DOHH2 (cell line): ENCODE measurements at regions not wholly inside any gene's neighbourhood (a gene's known extent, or its start where the extent isn't known, plus 50 kb on each side); places are given as distances from the start of the nearest gene placed in this dataset.

Experiments used
- H3F3A ChIP-seq: fragments of 200-600 bp; sonication (generic), shearing (Covaris generic); 2 replicates; pipeline ENCODE4 v1.6.0; 2016; ENCODE audit warnings: antibody characterized with exemption, mild to moderate bottlenecking; ENCODE audit not compliant: control insufficient read depth, insufficient read depth
- H3K27ac ChIP-seq: fragments of 200-600 bp; sonication (generic); 2 replicates; pipeline ENCODE4 v1.5.1; 2014; ENCODE audit warnings: low read depth, mild to moderate bottlenecking, low read length, moderate library complexity
- H3K27me3 ChIP-seq: fragments of 200-600 bp; sonication (generic); 2 replicates; pipeline ENCODE4 v1.6.1; 2014; ENCODE audit warnings: mild to moderate bottlenecking, low read length, mixed read lengths; ENCODE audit not compliant: control insufficient read depth
- H3K36me3 ChIP-seq: fragments of 200-600 bp; sonication (generic); 2 replicates; pipeline ENCODE4 v1.6.1; 2014; ENCODE audit warnings: mild to moderate bottlenecking, low read length, moderate library complexity, mixed read lengths; ENCODE audit not compliant: control insufficient read depth
- H3K4me1 ChIP-seq: fragments of 200-600 bp; sonication (generic); 2 replicates; pipeline ENCODE4 v1.6.1; 2014; ENCODE audit warnings: mild to moderate bottlenecking, low read length, mixed read lengths; ENCODE audit not compliant: control insufficient read depth
- H3K4me2 ChIP-seq: fragments of 200-600 bp; sonication (generic); 2 replicates; pipeline ENCODE4 v1.6.0; 2014; ENCODE audit warnings: mild to moderate bottlenecking, low read length, moderate library complexity
- H3K4me3 ChIP-seq: fragments of 200-600 bp; sonication (generic); 2 replicates; pipeline ENCODE4 v1.5.1; 2014; ENCODE audit warnings: mild to moderate bottlenecking, low read length, mixed read lengths
- H3K79me2 ChIP-seq: fragments of 200-600 bp; sonication (generic); 2 replicates; pipeline ENCODE4 v1.6.1; 2014; ENCODE audit warnings: mild to moderate bottlenecking, low read length, mixed read lengths; ENCODE audit not compliant: control insufficient read depth
- H3K9me2 ChIP-seq: fragments of 200-600 bp; sonication (generic); replicated peaks from 2 replicates; pipeline ENCODE4 v1.6.1; 2014; ENCODE audit warnings: mild to moderate bottlenecking, low read length, mixed read lengths; ENCODE audit not compliant: control insufficient read depth
- H3K9me3 ChIP-seq: fragments of 200-600 bp; sonication (generic); 2 replicates; pipeline ENCODE4 v1.6.1; 2014; ENCODE audit warnings: antibody characterized with exemption, low read length, mixed read lengths; ENCODE audit not compliant: control insufficient read depth, insufficient read depth
- H4K20me1 ChIP-seq: fragments of 200-600 bp; sonication (generic); 2 replicates; pipeline ENCODE4 v1.6.0; 2014; ENCODE audit warnings: low read depth, mild to moderate bottlenecking, antibody characterized with exemption, low read length, moderate library complexity; ENCODE audit not compliant: control insufficient read depth, insufficient read depth
- EZH2phosphoT487 ChIP-seq: fragments of 200-600 bp; sonication (generic); IDR thresholded peaks from 2 replicates; pipeline ENCODE4 v1.6.1; 2017; ENCODE audit warnings: borderline replicate concordance, mild to moderate bottlenecking, antibody characterized with exemption, low read length, moderate library complexity, mixed read lengths
- TF ChIP-seq, protein P1 (sequence below): fragments of 200-600 bp; sonication (generic); IDR thresholded peaks from one replicate; pipeline ENCODE4 v1.5.1; 2014; ENCODE audit warnings: antibody characterized with exemption, mild to moderate bottlenecking, low read depth, low read length; ENCODE audit not compliant: poor library complexity, severe bottlenecking

DNA sequence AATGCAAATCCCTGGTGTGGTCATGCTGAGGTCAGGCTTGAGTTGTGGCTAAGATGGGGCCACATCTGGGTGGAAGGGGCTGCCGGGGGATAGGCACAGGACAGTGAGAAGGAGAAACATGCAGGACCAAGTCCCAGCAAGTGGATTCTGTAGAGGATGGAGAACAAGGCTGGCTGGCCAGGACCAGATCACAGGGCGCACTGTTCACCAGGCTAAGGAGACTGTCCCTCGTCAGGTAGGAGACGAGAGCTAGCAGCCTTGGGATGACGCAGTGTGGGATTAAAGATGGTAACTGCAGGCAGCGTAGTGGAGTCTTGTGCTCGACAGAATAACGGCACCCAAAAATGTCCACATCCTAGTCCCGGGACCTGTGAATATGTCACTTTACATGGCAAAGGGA, 336.1 kb downstream of the BCL11B start:
- Histone ChIP-seq H3K9me3 (no peaks in the 10 kb centered on the region; the same call in none of the 2 replicates), H3K4me3 (no peak overlapping the region), H3K9me2 (no peaks in the 10 kb centered on the region), H3K4me1 (no peaks in the 10 kb centered on the region), H3K4me2 (no peak overlapping the region), H3K36me3 (no peaks in the 10 kb centered on the region), H3K27me3 (no peaks in the 10 kb centered on the region), H4K20me1 (no peaks in the 10 kb centered on the region), H3F3A (no peaks in the 10 kb centered on the region), H3K27ac (no peak overlapping the region), H3K79me2 (no peaks in the 10 kb centered on the region)
- TF ChIP-seq EZH2phosphoT487: no peak
- TF ChIP-seq, protein P1, sequence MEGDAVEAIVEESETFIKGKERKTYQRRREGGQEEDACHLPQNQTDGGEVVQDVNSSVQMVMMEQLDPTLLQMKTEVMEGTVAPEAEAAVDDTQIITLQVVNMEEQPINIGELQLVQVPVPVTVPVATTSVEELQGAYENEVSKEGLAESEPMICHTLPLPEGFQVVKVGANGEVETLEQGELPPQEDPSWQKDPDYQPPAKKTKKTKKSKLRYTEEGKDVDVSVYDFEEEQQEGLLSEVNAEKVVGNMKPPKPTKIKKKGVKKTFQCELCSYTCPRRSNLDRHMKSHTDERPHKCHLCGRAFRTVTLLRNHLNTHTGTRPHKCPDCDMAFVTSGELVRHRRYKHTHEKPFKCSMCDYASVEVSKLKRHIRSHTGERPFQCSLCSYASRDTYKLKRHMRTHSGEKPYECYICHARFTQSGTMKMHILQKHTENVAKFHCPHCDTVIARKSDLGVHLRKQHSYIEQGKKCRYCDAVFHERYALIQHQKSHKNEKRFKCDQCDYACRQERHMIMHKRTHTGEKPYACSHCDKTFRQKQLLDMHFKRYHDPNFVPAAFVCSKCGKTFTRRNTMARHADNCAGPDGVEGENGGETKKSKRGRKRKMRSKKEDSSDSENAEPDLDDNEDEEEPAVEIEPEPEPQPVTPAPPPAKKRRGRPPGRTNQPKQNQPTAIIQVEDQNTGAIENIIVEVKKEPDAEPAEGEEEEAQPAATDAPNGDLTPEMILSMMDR: no peak

DNA sequence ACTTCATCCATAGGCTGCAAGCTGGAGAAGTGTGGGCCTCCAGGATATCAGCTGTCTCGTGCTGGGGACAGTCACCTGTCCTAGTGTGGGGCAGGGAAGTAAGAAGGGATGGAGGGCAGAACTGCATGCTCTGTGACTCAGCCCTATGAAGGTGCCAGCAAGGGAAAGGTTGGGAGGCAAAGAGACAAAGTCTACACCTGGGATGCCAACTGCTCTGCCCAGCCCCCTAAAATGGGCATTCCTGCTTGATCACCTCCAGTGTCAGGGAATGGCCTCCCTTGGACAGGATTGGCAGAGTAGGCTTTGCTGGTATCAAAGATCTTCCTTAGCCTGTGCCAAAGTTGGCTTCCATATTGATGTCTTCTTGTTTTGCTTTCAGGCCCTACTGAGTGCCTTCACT, 335.0 kb downstream of the BCL11B start:
- no peaks in the 10 kb centered on the region; the same call in none of the 2 replicates for H3K9me3 ChIP-seq
- no peak for TF ChIP-seq EZH2phosphoT487
- TF ChIP-seq, protein P1: no peak

DNA sequence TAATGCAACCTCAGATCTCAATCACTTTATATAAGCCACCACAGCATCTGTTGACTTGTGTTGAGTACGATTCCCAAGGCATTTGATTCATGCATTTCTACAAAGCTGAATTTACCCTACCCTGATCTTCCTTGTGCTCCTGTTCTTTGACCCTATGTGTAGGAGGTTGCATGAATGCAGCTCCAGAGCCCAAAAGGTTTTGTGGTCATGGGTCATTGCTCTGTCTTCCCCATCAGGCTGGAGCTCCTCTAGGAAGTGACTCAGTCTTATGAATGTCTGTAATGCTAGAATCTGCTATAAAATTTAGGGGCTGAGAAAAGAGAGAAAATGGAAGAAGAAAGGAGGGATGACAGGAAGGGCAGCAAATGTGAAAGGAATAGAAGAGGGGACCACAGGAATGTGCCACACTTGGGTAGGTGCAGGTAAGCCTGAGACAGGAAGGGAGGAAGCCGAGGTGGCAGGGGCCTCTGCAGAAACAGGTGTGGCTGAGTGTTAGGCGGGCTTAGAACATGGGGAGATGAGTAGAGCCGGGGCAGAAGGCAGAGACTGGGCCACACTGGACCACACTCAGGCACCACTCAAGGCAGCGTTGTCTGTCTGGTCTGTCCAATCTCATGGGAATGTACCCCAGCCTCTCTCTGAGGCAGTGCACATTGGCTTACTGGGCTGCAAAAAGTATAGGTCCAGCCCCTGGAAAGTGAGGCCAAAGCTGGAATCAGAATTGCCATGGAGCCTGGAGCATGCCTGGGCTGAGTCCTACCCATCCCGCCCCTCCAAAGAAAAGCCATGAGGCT, 334.1 kb downstream of the BCL11B start:
- H4K20me1 ChIP-seq: no peaks in the 10 kb centered on the region
- H3K4me2 ChIP-seq: no peak overlapping the region
- no peaks in the 10 kb centered on the region; the same call in none of the 2 replicates for H3K9me3 ChIP-seq
- H3K4me3 ChIP-seq: no peak overlapping the region
- no peaks in the 10 kb centered on the region for H3K27me3 ChIP-seq
- no peaks in the 10 kb centered on the region for H3K4me1 ChIP-seq
- H3F3A ChIP-seq: no peaks in the 10 kb centered on the region
- no peaks in the 10 kb centered on the region for H3K79me2 ChIP-seq
- no peak overlapping the region for H3K27ac ChIP-seq
- no peaks in the 10 kb centered on the region for H3K36me3 ChIP-seq
- no peak for TF ChIP-seq EZH2phosphoT487
- TF ChIP-seq, protein P1: no peak
- no peaks in the 10 kb centered on the region for H3K9me2 ChIP-seq

More for the DNA sequence above, 335.0 kb downstream of the BCL11B start:
- H3F3A ChIP-seq: no peaks in the 10 kb centered on the region
- no peaks in the 10 kb centered on the region for H3K4me1 ChIP-seq
- H3K4me2 ChIP-seq: no peak overlapping the region
- no peaks in the 10 kb centered on the region for H3K79me2 ChIP-seq
- no peaks in the 10 kb centered on the region for H3K36me3 ChIP-seq
- no peaks in the 10 kb centered on the region for H3K9me2 ChIP-seq
- H3K27ac ChIP-seq: no peak overlapping the region
- no peaks in the 10 kb centered on the region for H3K27me3 ChIP-seq
- H3K4me3 ChIP-seq: no peak overlapping the region
- no peaks in the 10 kb centered on the region for H4K20me1 ChIP-seq
